Epithelial cell of esophagus (primary cell): ENCODE measurements at regions not wholly inside any gene's neighbourhood (a gene's known extent, or its start where the extent isn't known, plus 50 kb on each side); places are given as distances from the start of the nearest gene placed in this dataset.

Source experiments
- DNase-seq: peaks from one replicate; pipeline ENCODE4 v3.0.0; 2010; ENCODE audit warnings: low read depth
- H3K4me3 ChIP-seq: 2 replicates; pipeline ENCODE4 v1.5.1; 2011; ENCODE audit warnings: mild to moderate bottlenecking, low read length, control low read depth
- CTCF ChIP-seq: IDR thresholded peaks from 2 replicates; pipeline ENCODE4 v1.5.1; 2011; ENCODE audit warnings: low read depth, mild to moderate bottlenecking, low read length, control low read depth, inconsistent platforms; ENCODE audit not compliant: insufficient read depth; ENCODE audit errors: missing control alignments

- H3K4me3 ChIP-seq: no peak overlapping the region
- no peak for TF ChIP-seq CTCF
- DNase-seq: no peak
Measured at GRCh38 chr2:65599693-65600092, 167.3 kb upstream of the SPRED2 start.

- H3K4me3 ChIP-seq: no peak overlapping the region
- no peak for TF ChIP-seq CTCF
- DNase-seq: no peak
Measured at GRCh38 chr2:65598996-65599395, 166.6 kb upstream of the SPRED2 start.

- DNase-seq: no peak
- no peak for TF ChIP-seq CTCF
- no peak overlapping the region for H3K4me3 ChIP-seq
Measured at GRCh38 chr2:65598264-65598663, 165.9 kb upstream of the SPRED2 start.

GRCh38 chr2:65595630-65596029 is 163.2 kb upstream of the SPRED2 start:
- TF ChIP-seq CTCF: no peak
- no peak overlapping the region for H3K4me3 ChIP-seq
- DNase-seq: peak; percentile 8

- DNase-seq: no peak
- no peak for TF ChIP-seq CTCF
- no peak overlapping the region for H3K4me3 ChIP-seq
Measured at GRCh38 chr2:65594150-65594549, 161.8 kb upstream of the SPRED2 start.

- no peak for DNase-seq
- no peak overlapping the region for H3K4me3 ChIP-seq
- no peak for TF ChIP-seq CTCF
Measured at GRCh38 chr2:65589667-65590066, 157.3 kb upstream of the SPRED2 start.

- no peak for TF ChIP-seq CTCF
- no peak for DNase-seq
- no peak overlapping the region for H3K4me3 ChIP-seq
Measured at GRCh38 chr2:65587779-65588178, 155.4 kb upstream of the SPRED2 start.
